ENCODE measurements at regions not wholly inside any gene's neighbourhood (a gene's known extent, or its start where the extent isn't known, plus 50 kb on each side); places are given as distances from the start of the nearest gene placed in this dataset.
"Not testable (repeated sequence)": the region's sequence is repeated elsewhere in the genome, so short reads cannot be mapped to it uniquely, and the experiment has no call there.

GRCh38 chr2:39929531-39929930, 150.5 kb upstream of the THUMPD2 start:
- DNase-seq = no peak

DNA sequence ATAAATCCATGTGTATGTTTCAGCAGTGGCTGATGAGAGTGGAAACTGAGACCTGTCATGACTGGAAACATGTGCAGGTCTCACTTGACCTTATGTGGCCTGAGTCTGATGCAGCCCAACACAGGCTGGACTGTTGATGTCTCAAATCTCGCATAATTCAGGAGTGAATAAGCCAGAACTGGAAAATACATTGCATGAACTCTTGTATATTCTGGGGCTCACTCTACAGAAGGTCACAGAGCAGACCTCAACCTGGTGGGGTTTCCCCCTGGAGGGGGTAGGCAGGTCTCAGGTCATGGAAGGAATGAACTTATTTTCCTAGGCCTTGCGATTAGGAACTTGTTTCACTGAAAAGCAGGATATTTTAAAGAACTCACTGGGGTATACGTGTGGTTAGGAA, 146.3 kb upstream of the THUMPD2 start:
- DNase-seq = no peak

GRCh38 chr2:39923455-39923854, 144.4 kb upstream of the THUMPD2 start:
- DNase-seq = no peak

DNA sequence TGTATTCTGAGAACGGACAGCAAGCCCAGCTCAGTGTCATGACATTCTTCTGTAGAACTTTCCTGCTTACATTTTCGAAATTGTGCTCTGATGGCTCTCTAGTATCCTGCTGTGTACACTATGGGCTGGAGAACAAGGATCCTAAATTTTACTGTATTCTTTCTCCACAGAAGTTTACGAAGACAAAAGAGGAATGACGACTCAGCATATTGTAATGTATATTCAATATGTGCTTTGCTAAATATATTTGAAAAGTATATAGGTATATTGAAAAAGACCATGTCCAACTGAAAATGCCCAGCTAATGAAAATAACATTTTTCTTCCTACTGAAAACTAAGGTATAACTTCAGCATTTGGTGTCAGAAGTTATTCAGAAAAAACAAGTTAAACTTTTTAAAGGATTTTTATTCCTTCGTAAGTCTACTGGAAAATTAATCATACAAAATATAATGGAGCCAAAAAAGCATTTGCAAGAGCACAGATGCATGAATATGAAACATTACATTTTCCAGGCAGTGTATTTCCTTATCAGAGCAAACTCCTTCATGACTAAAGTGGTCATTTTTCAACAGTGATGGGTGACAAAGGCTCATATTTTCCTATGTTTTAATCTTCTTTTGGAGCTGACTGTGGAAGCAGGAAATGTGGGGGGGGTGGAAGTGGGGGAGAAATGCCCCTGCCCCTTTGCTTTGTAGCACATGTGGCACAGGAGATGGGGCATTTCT, 143.8 kb upstream of the THUMPD2 start:
- peak; percentile 21 for DNase-seq

DNA sequence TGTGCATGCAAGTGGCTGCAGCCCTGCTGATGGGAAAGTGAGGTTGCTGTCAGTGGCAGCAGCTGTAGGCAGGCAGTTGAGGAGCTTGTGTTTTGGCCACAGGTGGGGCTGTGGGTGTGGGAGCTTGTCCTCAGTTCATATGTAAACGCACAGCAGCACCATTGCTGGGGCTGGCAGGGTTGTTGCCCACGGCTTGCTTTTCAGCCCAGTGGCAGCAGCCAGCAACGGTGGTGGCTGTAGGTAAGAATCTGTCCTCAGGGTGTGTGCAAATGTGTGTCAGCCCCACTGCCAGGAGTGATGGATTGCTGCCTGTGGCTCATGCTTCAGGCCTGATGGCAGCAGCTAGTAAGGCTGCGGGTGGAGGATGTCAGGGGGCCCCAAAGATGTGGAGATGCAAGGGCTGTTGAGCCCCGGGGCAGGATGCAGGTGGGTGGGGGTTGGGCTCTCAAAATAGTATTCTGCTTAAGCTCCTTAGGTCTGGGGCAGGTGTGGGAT, 141.3 kb upstream of the THUMPD2 start:
- DNase-seq = no peak

DNA sequence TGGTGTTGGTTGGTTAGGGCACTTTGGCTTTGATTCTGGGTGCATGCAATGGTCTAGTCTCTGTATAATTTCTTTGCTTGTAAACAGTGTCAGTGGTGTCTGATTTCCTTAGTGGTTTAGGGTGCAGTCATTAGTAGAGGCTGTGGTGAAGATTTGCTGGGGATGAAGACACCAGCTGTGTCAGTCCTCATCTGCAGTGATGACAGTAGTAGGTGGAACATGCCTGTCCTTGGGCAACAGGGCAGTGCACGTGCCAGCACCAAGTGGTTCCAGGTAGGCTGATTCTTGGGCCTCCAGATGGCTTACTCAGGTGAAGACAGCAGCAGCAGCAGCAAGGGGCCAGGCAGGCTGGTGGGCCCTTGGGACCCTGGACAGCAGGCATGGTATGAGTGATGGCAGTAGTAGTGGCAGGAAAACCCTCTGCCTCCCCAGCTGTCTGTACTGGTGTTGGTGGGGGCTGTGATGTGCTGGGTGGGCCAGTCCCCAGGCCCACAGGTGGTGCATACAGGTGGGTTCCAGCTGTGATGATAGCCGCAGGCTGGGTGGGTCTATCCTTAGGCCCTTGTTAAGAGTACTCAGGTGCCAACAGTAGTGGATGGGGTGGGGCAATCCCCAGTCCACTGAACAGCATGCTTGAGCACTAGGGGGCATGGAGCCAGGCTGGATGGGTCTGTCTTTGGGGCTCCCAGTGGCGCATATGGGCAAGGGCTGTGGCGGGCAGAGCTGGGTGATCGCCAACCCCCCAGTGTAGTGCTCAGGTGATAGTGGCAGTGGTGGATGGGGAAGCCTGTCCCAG, 140.7 kb upstream of the THUMPD2 start:
- DNase-seq = no peak

DNA sequence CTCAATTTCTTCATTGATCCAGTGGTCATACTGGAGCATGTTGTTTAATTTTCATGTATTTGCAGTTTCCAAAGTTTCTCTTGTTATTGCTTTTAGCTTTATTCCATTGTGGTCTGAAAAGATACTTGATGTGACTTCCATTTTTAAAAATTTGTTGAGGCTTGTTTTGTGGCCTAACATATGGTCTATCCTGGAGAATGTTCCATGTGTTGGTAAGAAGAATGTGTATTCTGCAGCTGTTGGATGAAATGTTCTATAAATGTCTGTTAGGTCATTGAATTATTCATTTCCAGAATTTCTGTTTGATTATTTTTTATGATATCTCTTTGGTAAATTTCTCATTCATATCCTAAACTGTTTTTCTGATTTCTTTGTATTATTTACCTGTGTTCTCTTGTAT, 139.8 kb upstream of the THUMPD2 start:
- DNase-seq = no peak

- not testable (repeated sequence) for DNase-seq
These were observed 138.3 kb upstream of the THUMPD2 start for GRCh38 chr2:39917371-39917770.

- no peak for DNase-seq
These were observed 135.9 kb upstream of the THUMPD2 start for GRCh38 chr2:39914949-39915348.

DNA sequence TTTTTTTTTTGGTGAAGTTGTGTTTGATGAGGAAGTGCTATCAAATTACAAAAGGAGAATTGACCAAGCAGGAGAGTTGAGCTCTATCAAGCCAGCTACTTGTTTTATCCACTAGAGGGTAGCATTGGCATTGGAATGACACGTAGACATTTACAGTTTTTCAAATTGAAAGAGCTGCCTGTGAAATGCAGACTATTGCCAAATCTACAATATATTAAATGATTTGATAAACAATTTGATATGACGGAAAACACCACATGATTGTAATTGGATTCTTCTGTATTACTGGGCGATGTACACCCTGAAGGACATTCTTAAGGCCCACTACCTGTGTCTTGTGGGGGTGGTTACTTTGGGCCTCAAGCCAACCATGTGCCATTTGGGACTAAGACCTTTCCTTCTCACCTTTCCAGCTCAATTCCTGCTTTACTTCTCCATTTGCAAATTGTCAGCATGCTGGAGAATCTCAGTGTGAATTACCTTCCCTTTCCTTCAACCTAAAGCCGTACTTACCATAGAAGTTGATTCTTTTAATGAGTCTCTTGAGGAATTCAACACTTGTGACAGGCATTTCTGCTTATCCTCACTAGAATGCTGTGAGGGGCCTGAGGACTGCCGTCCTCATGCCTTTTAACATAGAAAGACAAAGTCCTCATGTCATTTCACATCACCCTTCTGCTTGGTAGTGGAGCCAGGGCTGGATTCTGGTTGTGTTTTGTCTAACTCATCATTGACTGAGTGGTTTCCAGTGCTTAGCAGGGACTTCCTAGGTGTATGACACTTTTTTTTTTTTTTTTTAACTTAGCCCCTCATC, 134.8 kb upstream of the THUMPD2 start:
- peak; percentile 76 for DNase-seq

DNA sequence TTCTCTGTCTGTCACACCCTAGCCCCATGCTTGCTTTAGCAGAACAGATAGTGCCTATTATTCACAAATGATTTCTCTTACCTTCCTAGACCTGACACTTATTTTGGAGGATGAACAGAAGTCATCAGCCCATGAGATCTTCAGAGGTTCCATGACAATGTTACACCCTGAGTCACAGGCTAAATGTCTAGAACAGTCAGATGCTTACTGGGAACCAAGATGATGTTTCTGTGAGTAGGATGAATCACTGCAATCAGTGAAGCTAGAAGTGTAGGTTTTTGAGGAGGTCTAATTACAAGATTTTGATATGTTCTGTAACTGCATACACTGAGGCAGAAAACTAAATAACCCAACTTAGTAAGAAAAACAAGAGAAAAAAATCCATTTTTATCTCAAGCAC, 123.0 kb upstream of the THUMPD2 start:
- DNase-seq = no peak

DNA sequence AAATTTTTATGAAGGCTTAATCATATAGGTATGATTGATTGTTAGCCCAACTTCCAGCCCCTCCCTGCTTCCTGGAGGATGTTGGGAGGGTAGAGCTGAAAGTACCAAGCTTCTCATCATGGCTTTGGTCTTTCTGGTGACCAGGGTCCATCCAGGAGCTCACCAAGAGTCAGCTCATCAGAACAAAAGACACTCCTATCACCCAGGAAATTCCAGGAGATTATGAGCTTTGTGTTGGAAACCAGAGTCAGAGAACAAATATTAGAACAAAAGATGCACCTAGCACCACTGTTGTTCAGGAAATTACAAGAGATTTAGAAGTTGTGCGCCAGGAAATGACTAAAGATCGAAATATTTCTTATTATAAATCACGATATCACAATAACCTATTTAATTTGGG, 119.9 kb upstream of the THUMPD2 start:
- no peak for DNase-seq

DNA sequence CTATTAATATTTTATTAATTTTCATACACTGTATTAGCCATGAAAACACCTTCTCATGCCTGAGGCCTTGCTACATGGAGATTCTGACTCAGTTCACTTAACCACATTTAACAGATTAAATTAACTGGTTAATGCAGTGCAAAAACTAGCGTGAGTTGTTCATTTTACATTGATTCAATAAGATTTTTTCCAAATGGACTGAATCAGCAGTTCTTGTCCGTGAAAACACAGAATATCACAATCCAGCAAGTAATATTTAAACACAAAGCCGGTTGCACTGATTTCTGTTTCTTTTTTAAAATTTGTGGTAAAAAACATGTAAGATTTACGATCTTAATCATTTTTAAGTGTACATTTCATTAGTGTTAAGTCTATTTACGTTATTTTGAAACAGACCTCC, 118.2 kb upstream of the THUMPD2 start:
- DNase-seq = no peak

DNA sequence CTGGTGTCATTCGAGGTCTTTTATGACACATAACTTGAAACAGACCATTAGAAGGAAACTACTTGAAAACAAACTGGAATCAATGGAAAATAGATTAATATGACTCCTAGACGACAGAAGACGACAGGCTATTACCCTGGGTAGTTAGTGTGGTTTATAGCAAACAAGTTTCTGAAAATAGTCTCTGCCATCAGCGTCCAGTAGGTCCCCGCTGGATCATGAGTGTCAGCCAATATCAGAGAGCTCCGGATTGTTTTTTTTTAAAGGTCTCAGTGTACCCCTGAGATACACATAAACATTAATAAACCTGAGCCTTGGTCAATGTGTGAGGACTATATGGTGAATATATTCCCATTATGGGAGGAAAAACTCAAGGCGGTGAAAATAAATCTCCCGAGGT, 115.0 kb upstream of the THUMPD2 start:
- no peak for DNase-seq

- DNase-seq = no peak
These were observed 114.6 kb upstream of the THUMPD2 start for GRCh38 chr2:39893616-39894015.

- DNase-seq = no peak
These were observed 102.9 kb upstream of the THUMPD2 start for GRCh38 chr2:39881948-39882347.

- no peak for DNase-seq
These were observed 102.4 kb upstream of the THUMPD2 start for GRCh38 chr2:39881494-39881893.

- not testable (repeated sequence) for DNase-seq
These were observed 99.9 kb upstream of the THUMPD2 start for GRCh38 chr2:39879001-39879400.

- DNase-seq = no peak
These were observed 96.8 kb upstream of the THUMPD2 start for GRCh38 chr2:39875914-39876267.

- no peak for DNase-seq
These were observed 96.3 kb upstream of the THUMPD2 start for GRCh38 chr2:39875182-39875913.

GRCh38 chr2:39874236-39874635, 95.2 kb upstream of the THUMPD2 start:
- no peak for DNase-seq

DNA sequence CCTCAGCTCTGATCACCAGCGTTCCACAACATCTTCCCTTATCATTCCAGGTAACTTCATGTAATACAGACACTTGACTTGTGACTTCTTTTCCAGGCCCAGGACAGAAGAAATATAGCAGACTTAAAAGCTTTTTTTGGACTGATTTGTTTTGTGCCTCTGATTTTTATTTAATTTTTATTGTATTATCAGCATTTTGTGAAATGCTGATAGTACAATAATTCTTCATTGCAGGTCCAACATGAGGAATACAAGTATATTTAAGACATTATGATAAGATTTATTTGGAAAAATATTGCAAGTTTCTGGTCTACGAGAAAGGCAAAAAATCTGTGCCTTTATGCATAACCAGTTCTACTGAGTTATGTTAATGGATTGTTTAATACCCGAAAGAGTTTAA, 94.5 kb upstream of the THUMPD2 start:
- no peak for DNase-seq

- DNase-seq = no peak
These were observed 93.7 kb upstream of the THUMPD2 start for GRCh38 chr2:39872748-39873147.
